GM10266 (cell line): ENCODE measurements at regions not wholly inside any gene's neighbourhood (a gene's known extent, or its start where the extent isn't known, plus 50 kb on each side); places are given as distances from the start of the nearest gene placed in this dataset.
"Not testable (repeated sequence)": the region's sequence is repeated elsewhere in the genome, so short reads cannot be mapped to it uniquely, and the experiment has no call there.

Experiments used
- DNase-seq: peaks from one replicate; pipeline ENCODE4 v3.0.0; 2012; ENCODE audit errors: extremely low spot score
- CTCF ChIP-seq: IDR thresholded peaks from 2 replicates; pipeline ENCODE4 v1.5.1; 2012; ENCODE audit warnings: mild to moderate bottlenecking, low read depth; ENCODE audit not compliant: control insufficient read depth, insufficient read depth; ENCODE audit errors: missing control alignments

DNA sequence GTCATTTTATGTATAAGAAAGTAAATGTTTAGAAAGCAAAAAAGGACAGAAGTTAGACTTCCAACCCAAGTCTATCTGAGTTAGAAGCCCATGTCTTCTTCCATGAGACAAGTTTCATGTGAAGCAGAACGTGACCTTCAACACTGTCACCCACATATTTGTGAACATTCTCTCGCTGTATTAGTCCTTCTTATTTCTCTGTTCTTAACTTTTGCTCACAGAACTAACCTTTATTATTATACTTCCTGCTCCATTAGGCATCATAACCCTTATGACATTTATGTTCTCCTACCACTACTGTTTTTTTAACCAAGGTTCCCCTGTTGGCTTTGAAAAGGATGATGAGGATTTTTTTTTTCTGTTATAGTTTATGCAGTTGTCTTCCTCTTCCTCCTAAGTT, 238.8 kb downstream of the ZNF608 start:
- TF ChIP-seq CTCF, result no peak
- DNase-seq, result no peak

DNA sequence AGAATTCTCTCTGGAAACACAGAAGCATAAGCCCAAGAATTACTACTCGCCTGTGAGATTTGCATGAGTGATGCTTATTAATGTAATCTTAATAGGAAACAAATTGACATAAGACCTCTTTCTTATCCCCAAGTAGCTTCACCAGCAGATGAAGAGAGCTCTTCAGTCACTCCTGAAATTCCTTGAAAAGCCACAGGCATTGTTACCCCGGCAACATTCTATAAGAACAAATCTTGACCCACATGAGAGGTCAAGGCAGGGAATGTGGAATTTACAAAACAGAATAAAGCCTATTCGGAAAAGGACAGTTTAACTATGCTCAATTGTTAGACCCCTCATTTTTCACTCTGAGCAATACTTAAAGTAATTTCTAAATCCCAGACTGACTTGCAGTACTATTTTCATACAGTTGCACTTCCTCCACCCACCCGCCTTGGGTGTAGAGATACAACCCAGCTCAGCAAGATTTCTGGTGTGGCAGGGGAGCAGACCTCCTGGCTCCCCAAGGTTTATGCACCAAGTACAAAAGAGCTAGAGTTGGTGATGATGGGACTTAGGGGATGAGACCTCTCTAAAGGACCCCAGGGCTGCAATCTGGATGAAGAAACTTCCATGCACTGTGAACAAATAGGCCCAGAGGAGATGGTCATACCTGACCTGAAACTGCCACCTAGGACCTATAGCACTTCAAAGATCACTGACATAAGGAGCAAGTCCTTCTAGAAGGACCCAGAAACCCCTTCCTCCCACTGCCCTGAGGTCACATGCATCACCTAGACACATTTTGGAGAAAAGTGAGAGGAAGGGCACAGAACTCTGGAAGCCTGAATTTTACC, 242.1 kb downstream of the ZNF608 start:
- no peak for TF ChIP-seq CTCF
- DNase-seq, result peak; percentile 55

DNA sequence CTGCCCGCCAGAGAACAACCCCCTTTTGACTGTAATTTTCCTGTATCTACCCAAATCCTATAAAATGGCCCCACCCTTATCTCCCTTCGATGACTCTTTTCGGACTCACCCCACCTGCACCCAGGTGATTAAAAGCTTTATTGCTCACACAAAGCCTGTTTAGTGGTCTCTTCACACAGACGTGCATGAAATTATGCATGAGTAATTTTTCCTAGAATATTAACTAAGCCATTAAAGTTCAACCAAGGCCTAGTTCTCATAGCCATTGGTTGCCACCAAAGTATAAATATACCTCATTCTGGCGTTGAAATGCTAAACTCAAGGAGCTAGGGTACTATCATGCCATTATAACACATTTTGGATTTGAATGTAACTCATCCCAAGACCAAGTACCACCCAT, 243.9 kb downstream of the ZNF608 start:
- no peak for DNase-seq
- no peak for TF ChIP-seq CTCF

DNA sequence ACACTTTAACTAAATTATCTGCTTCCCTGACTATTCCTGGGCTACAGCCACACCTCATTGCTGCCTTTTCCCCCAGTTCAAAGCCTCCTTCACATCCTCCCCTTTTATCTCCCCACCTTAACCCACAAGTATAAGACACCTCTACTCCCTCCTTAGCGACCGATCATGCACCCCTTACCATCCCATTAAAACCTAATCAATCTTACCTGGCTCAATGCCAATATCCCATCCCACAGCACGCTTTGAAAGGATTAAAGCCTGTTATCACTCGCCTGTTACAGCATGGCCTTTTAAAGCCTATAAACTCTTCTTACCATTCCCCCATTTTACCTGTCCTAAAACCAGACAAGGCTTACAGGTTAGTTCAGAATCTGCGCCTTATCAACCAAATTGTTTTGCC, 246.6 kb downstream of the ZNF608 start:
- not testable (repeated sequence) for DNase-seq

DNA sequence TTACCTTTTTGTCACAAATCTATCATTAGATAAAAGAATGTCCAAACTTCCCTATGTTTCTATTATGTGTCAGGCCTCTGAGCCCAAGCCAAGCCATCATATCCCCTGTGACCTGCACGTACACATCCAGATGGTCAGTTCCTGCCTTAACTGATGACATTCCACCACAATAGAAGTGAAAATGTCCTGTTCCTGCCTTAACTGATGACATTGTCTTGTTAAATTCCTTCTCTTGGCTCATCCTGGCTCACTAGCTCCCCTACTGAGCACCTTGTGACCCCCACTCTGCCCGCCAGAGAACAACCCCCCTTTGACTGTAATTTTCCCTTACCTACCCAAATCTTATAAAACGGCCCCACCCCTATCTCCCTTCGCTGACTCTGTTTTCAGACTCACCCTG, 249.5 kb downstream of the ZNF608 start:
- DNase-seq, result not testable (repeated sequence)

DNA sequence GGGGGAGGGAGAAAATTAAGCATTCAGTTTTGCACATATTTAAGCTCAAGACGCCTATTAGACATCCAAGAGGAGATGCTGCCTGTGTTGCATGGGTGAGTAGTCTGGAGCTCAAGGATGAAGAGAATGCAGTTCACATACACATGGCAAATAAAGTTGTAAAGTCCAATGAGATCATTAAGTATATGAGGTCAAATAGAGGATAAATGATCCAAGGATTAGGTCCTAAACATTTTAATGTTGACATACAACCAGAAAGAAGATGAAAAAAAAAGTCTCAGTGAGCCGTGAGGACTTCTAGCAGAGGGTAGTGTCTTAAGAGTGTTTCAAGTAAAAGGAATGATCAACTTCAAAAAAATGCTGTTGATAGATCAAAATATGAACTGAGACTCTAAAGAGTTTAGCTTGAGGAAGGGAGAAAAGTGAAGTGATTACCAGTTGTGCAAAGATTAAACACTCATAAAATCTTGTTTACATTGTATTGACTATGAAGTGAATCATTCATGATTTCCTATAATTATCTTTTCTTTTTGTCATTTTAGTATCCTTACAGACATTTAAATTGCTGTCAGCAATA, 251.8 kb downstream of the ZNF608 start:
- no peak for TF ChIP-seq CTCF
- DNase-seq, result no peak

GRCh38 chr5:124492444-124493224, 253.8 kb downstream of the ZNF608 start:
- TF ChIP-seq CTCF, result no peak
- DNase-seq, result no peak

DNA sequence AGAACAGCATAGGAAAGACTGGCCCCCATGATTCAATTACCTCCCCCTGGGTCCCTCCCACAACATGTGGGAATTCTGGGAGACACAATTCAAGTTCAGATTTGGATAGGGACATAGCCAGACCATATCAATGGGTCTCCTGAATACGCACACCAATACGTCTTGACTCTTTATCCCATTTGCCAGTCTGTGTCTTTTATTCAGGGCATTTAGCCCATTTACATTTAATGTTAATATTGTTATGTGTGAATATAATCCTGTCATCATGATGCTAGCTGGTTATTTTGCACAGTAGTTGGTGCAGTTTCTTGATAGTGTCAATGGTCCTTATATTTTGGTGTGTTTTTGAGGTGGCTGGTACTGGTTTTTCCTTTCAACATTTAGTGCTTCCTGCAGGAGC, 256.1 kb downstream of the ZNF608 start:
- not testable (repeated sequence) for DNase-seq
